ENCODE measurements at regions not wholly inside any gene's neighbourhood (a gene's known extent, or its start where the extent isn't known, plus 50 kb on each side); places are given as distances from the start of the nearest gene placed in this dataset.

GRCh38 chr3:4163011-4163410 lies 140.2 kb upstream of the SETMAR start:
- TF ChIP-seq CTCF (IDR thresholded peaks at IDR 0.05) (no peak), POLR2A (IDR thresholded peaks at IDR 0.05) (no peak)

Data from right lobe of liver (tissue), 4 donors.